ENCODE measurements at regions not wholly inside any gene's neighbourhood (a gene's known extent, or its start where the extent isn't known, plus 50 kb on each side); places are given as distances from the start of the nearest gene placed in this dataset.

DNA sequence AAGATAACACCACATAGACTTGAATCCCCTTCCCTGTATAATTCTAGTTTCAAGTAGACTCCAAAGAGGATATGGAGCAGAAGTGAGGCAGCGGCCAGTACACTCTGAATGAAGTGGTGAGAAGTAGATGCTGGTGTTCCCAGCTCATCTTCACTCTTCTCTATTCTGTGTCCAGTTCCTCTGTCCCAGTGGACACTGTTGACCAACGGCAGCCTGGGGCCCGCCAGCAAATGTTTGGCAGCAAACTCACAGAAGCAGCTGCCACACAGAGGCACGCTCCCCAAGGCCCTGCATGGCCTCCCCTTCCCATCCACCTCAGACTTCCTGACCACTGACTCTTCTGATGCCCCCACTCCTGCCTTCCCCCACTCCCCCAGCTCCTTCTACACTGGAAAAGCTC lies 358.9 kb upstream of the ID4 start:
- no peaks in the 10 kb centered on the region for H3K27me3 ChIP-seq (ENCODE audit: insufficient read depth, low read depth)
- intact Hi-C loops (cut with micrococcal nuclease; ENCODE audit: unreplicated experiment) = loop anchor here (5.0 to 10.0 kb wide), 2 partner anchors 143 to 579 kb away; no protein-coding TSS in a partner anchor
- no peaks in the 10 kb centered on the region for H3K36me3 ChIP-seq (ENCODE audit: low read depth)
- H4K20me1 ChIP-seq (ENCODE audit: insufficient read depth) = no peaks in the 10 kb centered on the region
- TF ChIP-seq EZH2 (IDR thresholded peaks at IDR 0.05; ENCODE audit: low read depth) = no peak
- DNase-seq = no peak
- peaks cover 5% of the 10 kb centered on the region; the same call in 1 of the 2 replicates for H3F3A ChIP-seq (ENCODE audit: insufficient read depth, low read depth)
- CTCF ChIA-PET = no interaction called here
- H3K79me2 ChIP-seq (ENCODE audit: low read depth) = no peaks in the 10 kb centered on the region
- BruUV-seq (replicated peaks) = TSS peak; percentile 98
- H2AFZ ChIP-seq = no peak overlapping the region
- no peak overlapping the region for H3K4me3 ChIP-seq
- H3K4me2 ChIP-seq = peak overlapping the region; percentile 35; the same call in 1 of the 2 replicates
- no peaks in the 10 kb centered on the region for H3K9me3 ChIP-seq (ENCODE audit: insufficient read depth, low read depth)
- H3K4me1 ChIP-seq (replicated peaks; ENCODE audit: insufficient read depth) = peaks cover 32% of the 10 kb centered on the region
- H3K9me2 ChIP-seq (ENCODE audit: insufficient read depth) = no peaks in the 10 kb centered on the region
- H3K27ac ChIP-seq = peak overlapping the region; percentile 51; the same call in 1 of the 2 replicates
- POLR2A ChIA-PET (ENCODE audit: unreplicated experiment) = interaction anchor here (0.5 kb wide), 1 partner anchor 14 kb away, joined by 4 read pairs; no protein-coding TSS in a partner anchor

DNA sequence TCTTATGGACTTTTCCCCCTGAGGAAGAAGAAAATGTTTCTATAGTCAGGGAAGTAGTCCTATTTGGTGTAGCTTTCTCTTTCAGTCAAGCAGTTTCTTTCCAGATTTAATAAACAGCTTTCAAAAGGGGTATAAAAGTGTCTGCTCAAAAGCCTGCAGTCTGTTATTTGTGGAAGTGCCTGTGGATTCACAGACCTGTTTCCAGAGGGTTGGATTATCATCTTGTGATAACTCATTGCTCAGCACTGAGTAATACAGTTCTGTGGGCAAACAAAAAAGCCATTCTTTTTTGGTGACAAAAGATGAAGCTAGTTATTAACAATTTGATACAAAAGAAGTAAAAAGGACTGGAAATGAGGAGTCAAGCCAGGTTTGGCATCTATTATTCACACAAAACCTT lies 358.2 kb upstream of the ID4 start:
- peaks cover 5% of the 10 kb centered on the region; the same call in 1 of the 2 replicates for H3F3A ChIP-seq (ENCODE audit: insufficient read depth, low read depth)
- no peaks in the 10 kb centered on the region for H3K9me3 ChIP-seq (ENCODE audit: insufficient read depth, low read depth)
- intact Hi-C loops (cut with micrococcal nuclease; ENCODE audit: unreplicated experiment) = loop anchor here (5.0 to 10.0 kb wide), 2 partner anchors 144 to 578 kb away; no protein-coding TSS in a partner anchor
- CTCF ChIA-PET = no interaction called here
- no peaks in the 10 kb centered on the region for H3K36me3 ChIP-seq (ENCODE audit: low read depth)
- H3K4me2 ChIP-seq = no peak overlapping the region
- peak in 1 of 2 experiments; percentile 44 for DNase-seq
- H3K79me2 ChIP-seq (ENCODE audit: low read depth) = no peaks in the 10 kb centered on the region
- H3K4me3 ChIP-seq = no peak overlapping the region
- TF ChIP-seq, protein P1, sequence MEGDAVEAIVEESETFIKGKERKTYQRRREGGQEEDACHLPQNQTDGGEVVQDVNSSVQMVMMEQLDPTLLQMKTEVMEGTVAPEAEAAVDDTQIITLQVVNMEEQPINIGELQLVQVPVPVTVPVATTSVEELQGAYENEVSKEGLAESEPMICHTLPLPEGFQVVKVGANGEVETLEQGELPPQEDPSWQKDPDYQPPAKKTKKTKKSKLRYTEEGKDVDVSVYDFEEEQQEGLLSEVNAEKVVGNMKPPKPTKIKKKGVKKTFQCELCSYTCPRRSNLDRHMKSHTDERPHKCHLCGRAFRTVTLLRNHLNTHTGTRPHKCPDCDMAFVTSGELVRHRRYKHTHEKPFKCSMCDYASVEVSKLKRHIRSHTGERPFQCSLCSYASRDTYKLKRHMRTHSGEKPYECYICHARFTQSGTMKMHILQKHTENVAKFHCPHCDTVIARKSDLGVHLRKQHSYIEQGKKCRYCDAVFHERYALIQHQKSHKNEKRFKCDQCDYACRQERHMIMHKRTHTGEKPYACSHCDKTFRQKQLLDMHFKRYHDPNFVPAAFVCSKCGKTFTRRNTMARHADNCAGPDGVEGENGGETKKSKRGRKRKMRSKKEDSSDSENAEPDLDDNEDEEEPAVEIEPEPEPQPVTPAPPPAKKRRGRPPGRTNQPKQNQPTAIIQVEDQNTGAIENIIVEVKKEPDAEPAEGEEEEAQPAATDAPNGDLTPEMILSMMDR (conservative IDR thresholded peaks at IDR 0.05) = no peak
- no peak for TF ChIP-seq EZH2 (IDR thresholded peaks at IDR 0.05; ENCODE audit: low read depth)
- POLR2A ChIA-PET (ENCODE audit: unreplicated experiment) = interaction anchor here (0.5 to 0.7 kb wide), 3 partner anchors 14 to 211 kb away, joined by 4 to 5 read pairs (median 4); no protein-coding TSS in a partner anchor
- no peak overlapping the region for H2AFZ ChIP-seq
- H4K20me1 ChIP-seq (ENCODE audit: insufficient read depth) = no peaks in the 10 kb centered on the region
- no TSS peak for BruUV-seq (replicated peaks)
- H3K27ac ChIP-seq = no peak overlapping the region
- no peaks in the 10 kb centered on the region for H3K9me2 ChIP-seq (ENCODE audit: insufficient read depth)
- no peaks in the 10 kb centered on the region for H3K27me3 ChIP-seq (ENCODE audit: insufficient read depth, low read depth)
- H3K4me1 ChIP-seq (replicated peaks; ENCODE audit: insufficient read depth) = peaks cover 32% of the 10 kb centered on the region

DNA sequence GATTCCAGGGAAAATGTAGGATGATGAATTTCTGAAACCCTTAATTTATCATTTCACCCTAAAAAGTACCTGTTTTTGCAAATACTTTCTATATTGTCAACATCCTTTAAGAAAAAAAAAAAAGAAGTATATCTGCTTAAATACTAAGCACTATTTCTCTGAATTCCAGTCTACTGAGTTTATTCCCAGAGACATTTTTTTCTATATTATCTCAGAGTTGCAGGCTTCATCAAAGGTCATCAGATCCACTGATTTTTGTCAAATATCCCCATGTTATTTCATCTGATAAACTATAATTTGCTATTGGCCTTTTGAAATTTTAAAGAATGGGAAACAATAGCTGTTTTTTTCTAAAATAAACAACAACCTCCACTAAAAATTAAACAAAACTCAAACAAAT lies 357.6 kb upstream of the ID4 start:
- CTCF ChIA-PET = no interaction called here
- peaks cover 32% of the 10 kb centered on the region for H3K4me1 ChIP-seq (replicated peaks; ENCODE audit: insufficient read depth)
- H3K27ac ChIP-seq = no peak overlapping the region
- no peaks in the 10 kb centered on the region for H4K20me1 ChIP-seq (ENCODE audit: insufficient read depth)
- H3K4me3 ChIP-seq = no peak overlapping the region
- H3K4me2 ChIP-seq = no peak overlapping the region
- no peak for TF ChIP-seq EZH2 (IDR thresholded peaks at IDR 0.05; ENCODE audit: low read depth)
- TF ChIP-seq, protein P1 (conservative IDR thresholded peaks at IDR 0.05) = no peak
- no peak overlapping the region for H2AFZ ChIP-seq
- POLR2A ChIA-PET (ENCODE audit: unreplicated experiment) = interaction anchor here (0.7 kb wide), 1 partner anchor 17 kb away, joined by 4 read pairs; no protein-coding TSS in a partner anchor
- BruUV-seq (replicated peaks) = no TSS peak
- no peaks in the 10 kb centered on the region for H3K9me3 ChIP-seq (ENCODE audit: insufficient read depth, low read depth)
- H3K9me2 ChIP-seq (ENCODE audit: insufficient read depth) = no peaks in the 10 kb centered on the region
- no peak for DNase-seq
- no peaks in the 10 kb centered on the region for H3K36me3 ChIP-seq (ENCODE audit: low read depth)
- H3K79me2 ChIP-seq (ENCODE audit: low read depth) = no peaks in the 10 kb centered on the region
- no peaks in the 10 kb centered on the region for H3K27me3 ChIP-seq (ENCODE audit: insufficient read depth, low read depth)
- intact Hi-C loops (cut with micrococcal nuclease; ENCODE audit: unreplicated experiment) = loop anchor here (5.0 to 10.0 kb wide), 2 partner anchors 145 to 578 kb away; no protein-coding TSS in a partner anchor
- peaks cover 5% of the 10 kb centered on the region; the same call in 1 of the 2 replicates for H3F3A ChIP-seq (ENCODE audit: insufficient read depth, low read depth)

Data from PC-9 (cell line).